ENCODE measurements at regions not wholly inside any gene's neighbourhood (a gene's known extent, or its start where the extent isn't known, plus 50 kb on each side); places are given as distances from the start of the nearest gene placed in this dataset.
"Not testable (repeated sequence)": the region's sequence is repeated elsewhere in the genome, so short reads cannot be mapped to it uniquely, and the experiment has no call there.

DNA sequence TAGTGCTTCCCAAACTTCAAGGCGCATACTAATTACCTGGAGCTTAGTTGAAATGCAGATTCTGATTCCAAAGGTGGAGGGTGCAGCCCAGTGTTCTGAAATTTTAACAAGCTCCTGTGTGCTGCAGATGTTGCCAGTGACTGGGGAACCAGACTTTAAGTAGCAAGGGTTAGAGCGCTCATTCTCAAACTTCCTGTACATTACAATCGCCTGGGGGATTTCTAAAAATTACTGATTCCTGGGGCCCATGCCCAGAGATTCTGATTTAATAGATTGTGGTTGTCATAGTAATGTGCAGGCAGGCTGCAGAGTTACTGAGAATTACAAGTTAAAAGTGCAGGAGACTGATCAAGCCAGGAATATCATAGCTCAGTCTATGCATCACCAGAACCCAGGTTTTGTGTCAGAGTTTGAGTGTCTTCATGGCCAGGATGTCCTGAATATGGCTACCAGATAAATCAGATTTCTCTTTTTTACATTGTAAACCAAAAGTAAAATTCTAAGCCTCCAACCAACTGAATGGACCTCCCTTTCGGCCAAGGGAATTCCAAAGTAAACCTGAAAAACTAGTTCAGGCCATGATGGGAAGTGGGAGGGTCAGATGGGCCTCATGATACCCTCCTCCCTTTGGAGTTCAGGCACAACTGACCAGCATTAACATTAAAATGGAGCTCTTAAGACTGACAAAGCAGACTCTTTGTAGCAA, 121.6 kb downstream of the ATXN3L start:
- Histone ChIP-seq H3K27ac (ENCODE audit: low read length) (peak overlapping the region; percentile 78), H3K4me3 (ENCODE audit: low read length) (peak overlapping the region; percentile 57), H3K4me1 (ENCODE audit: insufficient read depth, low read length) (peaks cover 26% of the 10 kb centered on the region; the same call in 1 of the 2 replicates), H3K36me3 (ENCODE audit: insufficient read depth, low read depth, low read length) (no peaks in the 10 kb centered on the region), H3K9ac (ENCODE audit: low read depth, low read length) (peak overlapping the region; percentile 82), H3K9me3 (ENCODE audit: insufficient read depth, low read depth, low read length) (no peaks in the 10 kb centered on the region), H3K27me3 (ENCODE audit: insufficient read depth, low read length) (no peaks in the 10 kb centered on the region)

GRCh38 chrX:13196782-13197181, 123.1 kb downstream of the ATXN3L start:
- H3K4me1 ChIP-seq (ENCODE audit: insufficient read depth, low read length): peaks cover 22% of the 10 kb centered on the region; the same call in 1 of the 2 replicates
- H3K27me3 ChIP-seq (ENCODE audit: insufficient read depth, low read length): no peaks in the 10 kb centered on the region
- no peak overlapping the region for H3K4me3 ChIP-seq (ENCODE audit: low read length)
- no peaks in the 10 kb centered on the region for H3K36me3 ChIP-seq (ENCODE audit: insufficient read depth, low read depth, low read length)
- H3K27ac ChIP-seq (ENCODE audit: low read length): no peak overlapping the region
- no peaks in the 10 kb centered on the region for H3K9me3 ChIP-seq (ENCODE audit: insufficient read depth, low read depth, low read length)
- no peak overlapping the region for H3K9ac ChIP-seq (ENCODE audit: low read depth, low read length)

DNA sequence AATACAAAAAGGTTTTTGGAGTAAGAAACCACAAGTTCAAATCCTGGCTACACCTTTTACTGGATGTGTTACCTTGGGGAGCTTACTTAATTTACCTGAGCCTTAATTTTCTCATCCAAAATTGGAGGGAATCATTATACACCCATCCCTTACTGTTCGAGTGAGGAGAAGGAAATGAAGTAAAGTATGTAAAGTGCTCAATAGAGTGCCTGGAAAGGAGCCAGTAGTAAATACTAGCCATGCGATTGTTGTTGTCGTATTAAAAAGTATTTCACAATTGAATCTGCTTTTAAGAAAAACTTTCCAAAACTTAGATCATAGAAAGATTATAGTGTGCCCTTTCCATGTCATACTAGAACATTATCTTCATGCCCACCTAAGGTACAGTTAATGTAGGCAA, 124.5 kb downstream of the ATXN3L start:
- Histone ChIP-seq H3K9ac (ENCODE audit: low read depth, low read length) (no peak overlapping the region), H3K27me3 (ENCODE audit: insufficient read depth, low read length) (no peaks in the 10 kb centered on the region), H3K4me3 (ENCODE audit: low read length) (no peak overlapping the region), H3K4me1 (ENCODE audit: insufficient read depth, low read length) (peaks cover 18% of the 10 kb centered on the region; the same call in 1 of the 2 replicates), H3K27ac (ENCODE audit: low read length) (no peak overlapping the region), H3K36me3 (ENCODE audit: insufficient read depth, low read depth, low read length) (no peaks in the 10 kb centered on the region), H3K9me3 (ENCODE audit: insufficient read depth, low read depth, low read length) (no peaks in the 10 kb centered on the region)

DNA sequence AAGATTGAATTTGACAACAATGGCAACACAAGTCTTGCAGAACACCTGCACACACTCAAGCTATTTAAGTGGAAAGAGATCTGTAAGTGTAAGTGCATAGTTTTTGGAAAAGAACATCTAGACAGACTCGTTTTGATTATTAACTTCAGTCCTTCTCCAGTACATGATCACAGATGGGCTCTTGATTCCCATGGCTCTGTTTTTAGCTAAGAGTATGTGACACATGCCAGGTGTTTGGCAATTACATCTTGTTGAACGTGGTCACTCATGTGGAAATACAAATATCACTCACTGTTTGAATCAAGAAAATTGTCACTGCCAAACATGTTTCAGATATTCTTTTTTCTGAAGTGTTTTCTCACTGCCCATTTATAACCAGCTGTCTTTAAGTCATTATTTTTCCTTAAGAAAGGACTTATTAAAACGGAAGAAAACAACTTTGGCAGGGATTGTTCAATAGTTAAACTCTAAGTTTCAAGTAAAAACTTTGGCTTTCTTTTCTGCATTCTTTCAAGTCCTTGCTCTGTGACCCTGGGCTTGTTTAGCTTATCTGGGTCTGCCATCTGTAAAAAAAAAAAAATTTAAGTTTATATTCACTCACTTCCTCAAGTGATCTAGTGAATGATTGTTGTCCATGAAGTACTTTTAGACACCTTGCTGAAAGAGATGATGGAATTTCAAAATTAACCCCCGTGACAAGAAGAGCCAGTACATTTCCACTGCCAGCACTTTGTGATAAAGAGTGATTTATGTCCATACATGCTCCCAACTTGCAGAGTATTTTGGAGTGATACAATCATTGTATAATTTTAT, 125.4 kb downstream of the ATXN3L start:
- no peak overlapping the region for H3K27ac ChIP-seq (ENCODE audit: low read length)

DNA sequence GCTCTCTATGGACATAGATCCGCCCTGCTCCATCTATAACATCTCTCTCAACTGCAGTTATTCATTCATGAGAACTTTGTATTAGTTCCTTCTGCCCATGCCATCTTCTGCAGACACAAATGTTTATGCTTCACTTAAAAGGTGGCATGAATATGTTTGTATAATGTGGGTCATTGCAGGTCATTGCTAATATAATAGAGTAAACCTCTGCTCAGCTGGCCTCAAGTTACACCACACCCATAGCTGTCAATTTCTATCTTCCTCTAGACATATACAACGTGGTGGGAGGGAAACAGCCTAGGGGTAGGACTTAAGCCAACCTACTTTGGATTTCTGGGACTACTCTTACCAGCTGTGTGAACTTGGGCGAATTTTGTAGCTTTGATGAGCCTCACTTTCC, 129.8 kb downstream of the ATXN3L start:
- Histone ChIP-seq H3K27me3 (ENCODE audit: insufficient read depth, low read length) (no peaks in the 10 kb centered on the region), H3K27ac (ENCODE audit: low read length) (no peak overlapping the region), H3K4me1 (ENCODE audit: insufficient read depth, low read length) (no peaks in the 10 kb centered on the region), H3K4me3 (ENCODE audit: low read length) (no peak overlapping the region), H3K9ac (ENCODE audit: low read depth, low read length) (no peak overlapping the region), H3K9me3 (ENCODE audit: insufficient read depth, low read depth, low read length) (no peaks in the 10 kb centered on the region), H3K36me3 (ENCODE audit: insufficient read depth, low read depth, low read length) (no peaks in the 10 kb centered on the region)

More for the DNA sequence above, 125.4 kb downstream of the ATXN3L start:
- H3K9ac ChIP-seq (ENCODE audit: low read depth, low read length): no peak overlapping the region
- H3K36me3 ChIP-seq (ENCODE audit: insufficient read depth, low read depth, low read length): no peaks in the 10 kb centered on the region
- no peaks in the 10 kb centered on the region for H3K27me3 ChIP-seq (ENCODE audit: insufficient read depth, low read length)
- no peaks in the 10 kb centered on the region for H3K9me3 ChIP-seq (ENCODE audit: insufficient read depth, low read depth, low read length)
- peaks cover 12% of the 10 kb centered on the region; the same call in 1 of the 2 replicates for H3K4me1 ChIP-seq (ENCODE audit: insufficient read depth, low read length)
- no peak overlapping the region for H3K4me3 ChIP-seq (ENCODE audit: low read length)

DNA sequence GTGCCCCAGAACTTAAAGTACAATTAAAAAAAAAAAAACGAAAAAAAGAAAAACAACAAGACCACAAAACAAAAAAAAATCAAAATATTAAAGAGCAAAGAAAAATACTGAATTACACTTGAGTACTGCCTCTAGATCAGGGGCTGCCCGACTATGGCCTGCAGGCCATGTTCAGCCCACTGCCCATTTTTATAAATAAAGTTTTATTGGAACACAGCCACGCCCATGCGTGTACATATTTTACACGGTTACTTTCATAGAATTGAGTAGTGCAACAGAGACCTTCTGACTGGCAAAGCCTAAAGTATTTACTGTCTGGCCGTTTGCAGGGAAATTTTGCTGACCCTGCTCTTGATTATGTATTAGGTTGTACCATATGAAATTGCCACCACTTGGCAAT, 130.5 kb downstream of the ATXN3L start:
- H3K9me3 ChIP-seq (ENCODE audit: insufficient read depth, low read depth, low read length): no peaks in the 10 kb centered on the region
- H3K4me1 ChIP-seq (ENCODE audit: insufficient read depth, low read length): no peaks in the 10 kb centered on the region
- H3K9ac ChIP-seq (ENCODE audit: low read depth, low read length): no peak overlapping the region
- H3K4me3 ChIP-seq (ENCODE audit: low read length): no peak overlapping the region
- no peaks in the 10 kb centered on the region for H3K27me3 ChIP-seq (ENCODE audit: insufficient read depth, low read length)
- no peak overlapping the region for H3K27ac ChIP-seq (ENCODE audit: low read length)
- no peaks in the 10 kb centered on the region for H3K36me3 ChIP-seq (ENCODE audit: insufficient read depth, low read depth, low read length)

GRCh38 chrX:13188731-13189309, 131.0 kb downstream of the ATXN3L start:
- H3K36me3 ChIP-seq (ENCODE audit: insufficient read depth, low read depth, low read length): no peaks in the 10 kb centered on the region

DNA sequence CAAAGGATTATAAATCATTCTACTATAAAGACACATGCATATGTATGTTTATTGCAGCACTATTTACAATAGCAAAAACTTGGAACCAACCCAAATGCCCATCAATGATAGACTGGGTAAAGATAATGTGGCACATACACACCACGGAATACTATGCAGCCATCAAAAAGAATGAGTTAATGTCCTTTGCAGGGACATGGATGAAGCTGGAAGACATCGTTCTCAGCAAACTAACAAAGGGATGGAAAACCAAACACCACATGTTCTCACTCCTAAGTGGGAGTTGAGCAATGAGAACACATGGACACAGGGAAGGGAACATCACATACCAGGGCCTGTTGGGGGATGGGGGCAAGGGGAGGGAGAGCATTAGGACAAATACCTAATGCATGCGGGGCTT, 133.2 kb downstream of the ATXN3L start:
- H3K9me3 ChIP-seq (ENCODE audit: insufficient read depth, low read depth, low read length); H3K4me1 ChIP-seq (ENCODE audit: insufficient read depth, low read length); H3K4me3 ChIP-seq (ENCODE audit: low read length); H3K27ac ChIP-seq (ENCODE audit: low read length); H3K36me3 ChIP-seq (ENCODE audit: insufficient read depth, low read depth, low read length); H3K27me3 ChIP-seq (ENCODE audit: insufficient read depth, low read length); H3K9ac ChIP-seq (ENCODE audit: low read depth, low read length): not testable (repeated sequence)

More at GRCh38 chrX:13188731-13189309, 131.0 kb downstream of the ATXN3L start:
- Histone ChIP-seq H3K9ac (ENCODE audit: low read depth, low read length) (no peak overlapping the region), H3K27me3 (ENCODE audit: insufficient read depth, low read length) (no peaks in the 10 kb centered on the region), H3K4me1 (ENCODE audit: insufficient read depth, low read length) (no peaks in the 10 kb centered on the region), H3K27ac (ENCODE audit: low read length) (no peak overlapping the region), H3K4me3 (ENCODE audit: low read length) (no peak overlapping the region), H3K9me3 (ENCODE audit: insufficient read depth, low read depth, low read length) (no peaks in the 10 kb centered on the region)

GRCh38 chrX:13180807-13181206, 136.4 kb upstream of the FAM9C start:
- Histone ChIP-seq H3K4me1 (ENCODE audit: insufficient read depth, low read length) (no peaks in the 10 kb centered on the region), H3K36me3 (ENCODE audit: insufficient read depth, low read depth, low read length) (no peaks in the 10 kb centered on the region), H3K27ac (ENCODE audit: low read length) (no peak overlapping the region), H3K4me3 (ENCODE audit: low read length) (no peak overlapping the region), H3K9me3 (ENCODE audit: insufficient read depth, low read depth, low read length) (no peaks in the 10 kb centered on the region), H3K27me3 (ENCODE audit: insufficient read depth, low read length) (no peaks in the 10 kb centered on the region), H3K9ac (ENCODE audit: low read depth, low read length) (no peak overlapping the region)

- Histone ChIP-seq H3K4me3 (ENCODE audit: low read length) (no peak overlapping the region), H3K9ac (ENCODE audit: low read depth, low read length) (no peak overlapping the region), H3K9me3 (ENCODE audit: insufficient read depth, low read depth, low read length) (no peaks in the 10 kb centered on the region), H3K36me3 (ENCODE audit: insufficient read depth, low read depth, low read length) (no peaks in the 10 kb centered on the region), H3K27me3 (ENCODE audit: insufficient read depth, low read length) (no peaks in the 10 kb centered on the region), H3K27ac (ENCODE audit: low read length) (no peak overlapping the region), H3K4me1 (ENCODE audit: insufficient read depth, low read length) (no peaks in the 10 kb centered on the region)
Observed at GRCh38 chrX:13179586-13179985, 135.2 kb upstream of the FAM9C start.

GRCh38 chrX:13179100-13179499, 134.7 kb upstream of the FAM9C start:
- no peak overlapping the region for H3K27ac ChIP-seq (ENCODE audit: low read length)
- H3K27me3 ChIP-seq (ENCODE audit: insufficient read depth, low read length): no peaks in the 10 kb centered on the region
- H3K9me3 ChIP-seq (ENCODE audit: insufficient read depth, low read depth, low read length): no peaks in the 10 kb centered on the region
- H3K36me3 ChIP-seq (ENCODE audit: insufficient read depth, low read depth, low read length): no peaks in the 10 kb centered on the region
- no peak overlapping the region for H3K4me3 ChIP-seq (ENCODE audit: low read length)
- no peak overlapping the region for H3K9ac ChIP-seq (ENCODE audit: low read depth, low read length)
- H3K4me1 ChIP-seq (ENCODE audit: insufficient read depth, low read length): no peaks in the 10 kb centered on the region

All from iPS-20b (cell line).